GM19240 (cell line): ENCODE measurements at regions not wholly inside any gene's neighbourhood (a gene's known extent, or its start where the extent isn't known, plus 50 kb on each side); places are given as distances from the start of the nearest gene placed in this dataset.

ENCODE experiments used
- DNase-seq: peaks from one replicate; pipeline ENCODE4 v3.0.0; 2011; ENCODE audit warnings: low spot score; ENCODE audit not compliant: insufficient read length

DNA sequence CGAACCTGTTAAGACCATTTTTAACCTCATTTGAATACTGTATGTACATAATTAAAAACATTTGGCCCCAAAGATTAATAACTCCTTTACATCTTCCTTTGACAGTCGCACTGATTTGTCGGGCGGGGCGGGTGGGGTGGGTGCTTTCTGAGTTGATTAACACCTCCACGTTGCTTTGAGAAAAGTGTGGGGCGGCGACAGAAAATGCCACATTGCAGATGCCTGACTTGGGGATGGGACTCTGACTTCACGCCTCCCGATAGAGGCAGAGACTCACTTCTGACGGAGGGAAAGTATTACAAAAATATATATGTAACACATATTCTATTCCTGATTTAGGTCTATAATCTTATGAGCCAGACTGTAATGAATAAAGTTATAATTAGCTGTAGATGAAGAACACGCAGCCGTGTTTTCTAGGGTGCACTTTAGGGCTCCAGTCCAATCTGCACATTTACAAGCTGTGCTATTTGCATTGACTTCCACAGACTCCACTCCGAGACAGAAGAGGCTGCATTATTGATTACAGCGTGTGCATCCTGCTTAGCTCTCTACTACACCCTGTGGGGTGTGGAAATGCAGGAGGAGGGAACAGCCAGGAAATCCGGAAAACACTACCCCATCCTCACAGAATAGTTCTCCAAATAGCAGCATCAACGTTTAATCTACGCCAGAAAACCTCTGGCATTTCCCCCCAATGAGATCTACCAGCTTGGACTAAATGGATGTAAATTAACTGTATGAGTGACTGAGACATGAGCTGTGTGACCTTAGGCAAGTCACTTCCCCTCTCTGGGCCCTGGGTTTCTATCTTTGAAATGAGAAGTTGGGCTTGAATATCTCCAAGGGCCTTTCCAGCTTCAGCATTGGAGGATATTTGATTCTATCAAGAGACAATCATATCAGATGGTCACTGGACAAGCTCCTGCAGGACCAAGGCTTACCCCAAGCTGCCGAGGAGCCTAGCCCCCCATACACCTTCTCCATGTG is 308.0 kb downstream of the RRAGC start:
- no peak for DNase-seq

DNA sequence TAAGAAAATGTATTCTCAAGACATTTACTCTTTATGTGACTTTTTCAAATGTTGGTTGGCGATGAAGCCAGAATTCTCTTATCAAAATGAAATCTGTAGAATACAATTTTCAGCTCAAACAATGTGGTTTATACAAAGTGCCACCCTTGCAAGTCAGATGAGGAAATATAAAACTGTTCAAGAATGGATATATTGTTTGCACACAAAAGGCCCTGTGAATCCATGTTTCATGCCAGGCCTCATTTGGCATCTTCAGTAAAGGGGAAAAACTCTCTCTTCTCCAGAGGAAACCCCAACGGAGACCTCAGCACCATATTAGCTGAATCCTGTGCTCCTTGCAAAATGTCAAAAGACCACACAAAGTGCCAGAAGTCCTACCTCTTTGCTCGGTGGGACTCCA is 310.4 kb downstream of the RRAGC start:
- no peak for DNase-seq

DNA sequence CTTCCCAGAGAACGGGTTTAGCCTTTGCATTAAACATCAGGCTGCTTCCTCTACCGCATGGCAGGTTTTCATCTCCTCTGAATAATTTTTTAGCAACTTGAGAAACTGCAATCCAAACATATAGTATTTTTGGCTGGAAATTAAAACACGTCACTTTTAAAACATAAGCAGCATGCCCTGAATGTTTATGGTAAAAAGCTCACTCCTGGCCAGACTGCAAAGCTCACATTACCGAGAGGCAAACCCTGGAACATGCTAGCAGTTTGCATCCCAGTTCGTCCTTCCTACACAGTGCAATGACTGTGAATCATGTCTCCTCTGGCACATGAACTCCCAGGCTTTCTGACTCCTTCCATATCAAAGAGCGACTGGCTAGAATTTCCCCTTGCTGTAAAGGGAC is 312.3 kb downstream of the RRAGC start:
- no peak for DNase-seq

DNA sequence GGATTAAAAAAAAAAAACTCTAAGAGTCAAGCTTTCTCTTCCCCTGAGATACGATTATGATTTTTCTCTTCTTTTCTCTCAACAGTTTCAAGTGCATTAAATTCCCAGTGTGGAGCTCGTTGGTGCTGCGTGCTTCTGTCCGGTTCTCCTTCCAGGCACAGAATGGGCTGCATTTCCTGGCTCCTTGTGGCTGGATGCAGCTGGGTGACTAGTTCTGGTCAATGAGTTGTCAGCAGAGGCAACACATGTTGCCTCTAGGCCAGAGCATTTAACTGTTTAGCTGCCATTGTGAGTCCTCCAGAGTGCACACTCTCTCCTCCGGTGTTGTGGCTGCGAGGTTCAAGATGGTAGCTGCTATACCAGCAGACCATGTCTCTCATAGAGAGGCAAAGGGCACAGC is 312.9 kb downstream of the RRAGC start:
- no peak for DNase-seq

GRCh38 chr1:38541223-38541622 is 318.3 kb downstream of the RRAGC start:
- DNase-seq, result no peak

GRCh38 chr1:38539931-38540330 is 319.6 kb downstream of the RRAGC start:
- DNase-seq, result no peak

DNA sequence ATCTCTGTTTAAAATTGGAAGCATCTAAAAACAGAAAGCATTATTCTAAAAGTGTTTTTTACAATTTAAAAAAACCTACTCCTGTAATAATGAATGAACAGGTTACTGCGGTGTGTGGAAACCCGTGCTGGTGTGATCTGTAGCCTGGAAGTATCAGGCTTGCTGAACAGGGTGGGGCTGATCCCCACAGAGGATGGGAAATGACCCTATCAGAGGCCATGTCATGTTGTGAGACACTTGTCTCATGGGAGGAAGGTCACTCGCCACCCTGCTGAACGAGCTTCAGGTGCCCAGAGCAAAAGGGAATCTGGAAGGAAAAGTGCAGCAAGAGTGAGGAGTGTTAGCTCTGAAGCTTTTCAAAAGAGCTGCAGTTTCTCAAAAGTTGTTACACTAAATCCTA is 320.7 kb downstream of the RRAGC start:
- no peak for DNase-seq

GRCh38 chr1:38536089-38536488 is 323.5 kb downstream of the RRAGC start:
- no peak for DNase-seq

DNA sequence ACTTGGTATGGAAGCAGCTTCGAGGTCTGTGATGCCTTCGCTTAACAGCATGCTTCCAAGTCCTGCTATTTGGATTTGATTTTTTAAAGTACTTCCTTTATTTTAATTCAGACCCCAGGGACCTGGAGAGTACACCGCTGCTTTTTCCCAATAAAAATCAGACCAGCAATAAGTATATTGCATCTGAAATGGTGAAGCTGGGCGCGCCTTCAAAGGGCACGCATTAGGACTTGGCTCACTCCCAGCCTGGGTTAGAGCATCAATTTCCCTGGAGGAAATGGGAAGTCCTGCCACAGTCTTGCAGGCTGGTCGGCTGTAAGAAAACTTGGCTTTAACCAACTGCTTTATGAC is 325.1 kb downstream of the RRAGC start:
- no peak for DNase-seq

- DNase-seq, result no peak
Observed at GRCh38 chr1:38533772-38534472, 325.6 kb downstream of the RRAGC start.

DNA sequence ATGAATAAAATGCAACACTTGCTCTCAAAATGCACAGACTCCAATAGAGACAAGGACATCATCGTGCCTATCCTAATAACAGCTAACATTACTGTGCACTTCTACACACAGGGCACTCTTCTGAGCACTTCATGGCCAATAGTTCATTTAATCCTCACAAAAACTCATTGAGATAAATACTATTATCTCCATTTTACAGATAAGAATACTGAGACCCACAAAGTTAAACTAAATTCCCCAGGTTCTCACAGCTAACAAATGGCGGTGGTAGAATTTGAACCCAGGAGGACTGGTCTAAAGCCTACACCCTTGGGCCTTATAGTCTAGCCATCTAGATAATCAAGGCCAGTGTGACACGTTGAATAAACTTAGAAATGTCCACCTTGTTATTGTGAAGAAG is 328.6 kb downstream of the RRAGC start:
- no peak for DNase-seq

GRCh38 chr1:38529946-38530345 is 329.6 kb downstream of the RRAGC start:
- DNase-seq, result no peak

DNA sequence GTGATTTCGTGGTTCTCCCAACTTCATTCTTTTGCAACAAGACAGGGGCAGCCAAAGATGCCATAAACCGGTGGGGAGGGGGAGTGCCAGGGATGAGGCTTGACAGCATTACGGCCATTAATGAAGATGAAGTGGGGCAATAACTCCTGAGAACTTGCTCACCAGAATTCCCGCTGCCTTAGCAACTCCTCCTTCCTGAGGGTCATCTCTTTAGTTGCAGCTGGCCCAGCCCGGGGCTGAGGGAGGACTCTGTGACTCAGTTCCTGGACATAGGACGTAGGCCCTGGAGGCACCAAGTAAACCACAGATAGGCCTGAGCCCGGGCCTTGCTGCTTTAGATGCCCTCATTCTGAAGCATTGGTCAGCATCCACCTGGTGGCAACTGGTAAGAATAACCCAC is 330.2 kb downstream of the RRAGC start:
- DNase-seq, result no peak

- no peak for DNase-seq
Observed at GRCh38 chr1:38528623-38529022, 330.9 kb downstream of the RRAGC start.

GRCh38 chr1:38527373-38527966 is 332.1 kb downstream of the RRAGC start:
- DNase-seq, result peak; percentile 89

- DNase-seq, result no peak
Observed at GRCh38 chr1:38526046-38526445, 333.5 kb downstream of the RRAGC start.

DNA sequence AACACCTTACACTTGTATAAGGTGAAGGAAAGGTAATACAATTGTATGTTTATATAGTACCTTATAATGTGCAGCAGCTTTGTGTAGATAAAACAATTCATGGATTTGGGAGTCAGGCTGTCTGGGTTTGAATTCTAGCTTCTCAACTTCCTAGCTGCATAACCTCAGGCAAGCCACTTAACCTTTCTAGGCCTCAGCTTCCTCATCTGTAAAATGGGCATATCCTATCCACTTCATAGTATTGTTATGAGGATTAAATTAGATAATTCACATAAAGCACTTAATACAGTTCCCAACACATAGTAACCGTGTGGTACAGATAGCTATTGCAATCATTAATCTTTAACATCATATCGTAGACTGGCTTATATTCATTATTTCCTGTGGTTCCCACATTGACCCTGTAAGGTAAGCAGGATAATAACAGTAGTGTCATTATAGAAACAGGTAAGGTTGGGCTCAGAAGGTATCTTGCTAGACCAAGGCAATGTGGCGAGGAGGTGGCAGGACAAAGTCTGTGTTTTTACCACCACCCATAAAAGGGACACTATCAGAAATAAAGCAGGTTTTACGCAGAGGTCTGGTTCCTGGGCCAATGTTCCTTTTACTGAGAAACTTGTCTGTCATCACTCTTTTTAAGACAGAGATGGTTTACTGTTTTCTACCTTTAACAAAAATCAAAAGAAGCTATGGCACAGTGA is 334.1 kb downstream of the RRAGC start:
- no peak for DNase-seq

DNA sequence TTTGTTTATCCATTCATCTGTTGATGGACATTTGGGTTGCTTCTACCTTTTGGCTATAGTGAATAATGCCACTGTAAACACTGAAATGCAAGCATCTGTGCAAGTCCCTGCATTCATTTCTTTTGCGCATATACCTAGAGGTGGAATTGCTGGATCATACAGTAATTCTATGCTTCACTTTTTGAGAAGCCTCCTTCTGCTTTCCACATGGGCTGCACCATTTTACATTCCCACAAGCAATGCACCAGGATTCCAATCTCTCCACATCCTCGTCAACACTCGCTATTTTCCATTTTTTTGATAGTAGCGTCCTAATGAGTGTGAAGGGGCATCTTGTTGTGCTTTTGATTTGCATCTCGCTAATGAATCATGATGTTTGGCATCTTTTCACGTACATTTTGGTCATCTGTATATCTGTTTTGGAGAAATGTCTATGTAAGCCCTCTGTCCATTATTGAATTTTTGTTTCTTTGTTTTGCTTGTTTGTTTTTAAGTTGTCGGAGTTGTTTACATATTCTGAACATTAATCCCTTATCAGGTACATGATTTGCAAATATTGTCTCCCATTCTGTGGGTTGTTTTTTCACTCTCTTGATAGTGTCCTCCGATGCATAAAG is 335.4 kb downstream of the RRAGC start:
- no peak for DNase-seq

DNA sequence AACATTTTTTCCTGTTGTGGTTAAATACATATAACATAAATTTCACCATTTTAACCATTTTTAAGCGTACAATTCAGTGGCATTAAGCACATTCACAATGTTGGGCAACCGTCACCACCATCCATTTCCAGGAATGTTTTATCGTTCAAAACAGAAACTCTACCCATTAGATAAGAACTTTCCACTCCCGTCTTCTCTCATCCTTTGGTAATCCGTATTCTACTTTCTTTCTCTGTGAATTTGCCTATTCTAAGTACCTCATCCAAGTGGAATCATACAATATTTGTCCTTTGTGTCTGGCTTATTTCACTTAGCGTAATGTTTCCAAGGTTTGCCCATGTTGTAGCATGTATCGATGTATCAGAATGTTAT is 336.0 kb downstream of the RRAGC start:
- DNase-seq, result no peak

GRCh38 chr1:38522915-38523567 is 336.5 kb downstream of the RRAGC start:
- DNase-seq, result no peak

DNA sequence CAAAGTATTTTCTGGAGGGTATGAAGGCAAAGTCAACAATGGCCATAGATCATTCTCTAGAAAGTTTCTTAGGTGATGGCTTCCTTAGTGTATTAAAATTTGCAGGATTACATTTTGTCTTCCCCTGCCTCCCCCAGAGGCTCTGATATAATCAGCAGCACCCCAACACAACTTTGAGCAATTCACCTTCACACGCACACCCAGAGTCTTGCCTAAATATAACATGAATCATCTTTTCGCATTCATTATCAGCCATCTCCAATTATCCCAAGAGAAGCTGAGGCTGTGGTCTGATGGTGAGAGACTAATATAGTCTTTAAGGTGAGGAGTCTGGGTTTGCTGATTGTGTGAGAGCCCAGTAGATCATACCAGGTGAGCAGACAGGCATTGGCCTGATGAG is 343.0 kb downstream of the RRAGC start:
- no peak for DNase-seq
